ENCODE measurements at regions not wholly inside any gene's neighbourhood (a gene's known extent, or its start where the extent isn't known, plus 50 kb on each side); places are given as distances from the start of the nearest gene placed in this dataset.

DNA sequence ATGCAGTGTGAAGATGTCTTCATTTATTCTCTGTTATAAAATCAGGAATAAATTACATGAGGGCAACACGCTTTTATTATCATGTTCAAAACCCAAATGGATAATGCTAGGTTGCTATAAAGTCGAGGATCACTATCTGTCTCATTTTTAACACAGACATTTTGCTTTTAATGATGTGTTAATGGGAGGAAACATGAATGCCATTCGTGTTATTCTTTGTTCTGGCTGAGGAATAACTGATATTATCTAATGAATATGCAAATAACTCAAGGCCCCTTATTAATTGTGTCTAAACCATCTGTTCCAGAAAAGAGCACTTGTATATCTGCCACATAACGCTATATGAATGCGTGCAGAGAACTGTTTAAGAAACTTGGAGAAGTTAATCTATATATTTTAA lies 576.1 kb downstream of the DCDC2C start:
- H3K27ac ChIP-seq, result no peak overlapping the region
- no peak overlapping the region for H3K4me3 ChIP-seq (ENCODE audit: low read depth, low read length)
- H3K36me3 ChIP-seq (replicated peaks), result no peaks in the 10 kb centered on the region
- H3K27me3 ChIP-seq (replicated peaks), result no peaks in the 10 kb centered on the region
- TF ChIP-seq, protein P1, sequence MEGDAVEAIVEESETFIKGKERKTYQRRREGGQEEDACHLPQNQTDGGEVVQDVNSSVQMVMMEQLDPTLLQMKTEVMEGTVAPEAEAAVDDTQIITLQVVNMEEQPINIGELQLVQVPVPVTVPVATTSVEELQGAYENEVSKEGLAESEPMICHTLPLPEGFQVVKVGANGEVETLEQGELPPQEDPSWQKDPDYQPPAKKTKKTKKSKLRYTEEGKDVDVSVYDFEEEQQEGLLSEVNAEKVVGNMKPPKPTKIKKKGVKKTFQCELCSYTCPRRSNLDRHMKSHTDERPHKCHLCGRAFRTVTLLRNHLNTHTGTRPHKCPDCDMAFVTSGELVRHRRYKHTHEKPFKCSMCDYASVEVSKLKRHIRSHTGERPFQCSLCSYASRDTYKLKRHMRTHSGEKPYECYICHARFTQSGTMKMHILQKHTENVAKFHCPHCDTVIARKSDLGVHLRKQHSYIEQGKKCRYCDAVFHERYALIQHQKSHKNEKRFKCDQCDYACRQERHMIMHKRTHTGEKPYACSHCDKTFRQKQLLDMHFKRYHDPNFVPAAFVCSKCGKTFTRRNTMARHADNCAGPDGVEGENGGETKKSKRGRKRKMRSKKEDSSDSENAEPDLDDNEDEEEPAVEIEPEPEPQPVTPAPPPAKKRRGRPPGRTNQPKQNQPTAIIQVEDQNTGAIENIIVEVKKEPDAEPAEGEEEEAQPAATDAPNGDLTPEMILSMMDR (IDR thresholded peaks at IDR 0.05; ENCODE audit: low read depth, low read length, missing control alignments), result no peak
- DNase-seq, result no peak
- in situ Hi-C loops (cut with HindIII; ENCODE audit: low pct_ligation_motif_present, low sequenced_read_pairs), result no loop called here

DNA sequence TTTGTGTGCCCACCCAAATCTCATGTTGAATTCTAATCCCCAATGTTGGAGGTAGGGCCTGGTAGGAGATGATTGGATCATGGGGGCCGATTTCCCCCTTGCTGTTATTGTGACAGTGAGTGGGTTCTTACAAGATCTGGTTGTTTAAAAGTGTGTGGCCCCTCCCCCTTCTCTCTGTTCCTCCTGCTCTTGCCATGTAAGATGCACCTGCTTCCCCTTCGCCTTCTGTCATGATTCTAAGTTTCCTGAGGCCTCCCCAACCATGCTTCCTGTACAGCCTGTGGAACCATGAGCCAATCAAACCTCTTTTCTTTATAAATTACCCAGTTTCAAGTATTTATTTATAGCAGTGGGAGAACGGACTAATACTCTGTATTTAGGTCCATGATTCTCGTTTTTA lies 588.1 kb downstream of the DCDC2C start:
- Histone ChIP-seq H3K4me3 (ENCODE audit: low read depth, low read length) (no peak overlapping the region), H3K27ac (no peak overlapping the region), H3K27me3 (replicated peaks) (no peaks in the 10 kb centered on the region), H3K36me3 (replicated peaks) (no peaks in the 10 kb centered on the region)
- in situ Hi-C loops (cut with HindIII; ENCODE audit: low pct_ligation_motif_present, low sequenced_read_pairs), result no loop called here
- TF ChIP-seq, protein P1 (IDR thresholded peaks at IDR 0.05; ENCODE audit: low read depth, low read length, missing control alignments), result no peak
- no peak for DNase-seq

GRCh38 chr2:4295680-4296079 lies 592.3 kb downstream of the DCDC2C start:
- H3K27ac ChIP-seq, result no peak overlapping the region
- in situ Hi-C loops (cut with HindIII; ENCODE audit: low pct_ligation_motif_present, low sequenced_read_pairs), result no loop called here
- no peaks in the 10 kb centered on the region for H3K27me3 ChIP-seq (replicated peaks)
- H3K36me3 ChIP-seq (replicated peaks), result no peaks in the 10 kb centered on the region
- DNase-seq, result no peak
- TF ChIP-seq, protein P1 (IDR thresholded peaks at IDR 0.05; ENCODE audit: low read depth, low read length, missing control alignments), result no peak
- no peak overlapping the region for H3K4me3 ChIP-seq (ENCODE audit: low read depth, low read length)

GRCh38 chr2:4300616-4301015 lies 597.2 kb downstream of the DCDC2C start:
- TF ChIP-seq, protein P1 (IDR thresholded peaks at IDR 0.05; ENCODE audit: low read depth, low read length, missing control alignments), result no peak
- no peak for DNase-seq
- H3K27ac ChIP-seq, result no peak overlapping the region
- no peaks in the 10 kb centered on the region for H3K36me3 ChIP-seq (replicated peaks)
- in situ Hi-C loops (cut with HindIII; ENCODE audit: low pct_ligation_motif_present, low sequenced_read_pairs), result no loop called here
- no peak overlapping the region for H3K4me3 ChIP-seq (ENCODE audit: low read depth, low read length)
- H3K27me3 ChIP-seq (replicated peaks), result no peaks in the 10 kb centered on the region

GRCh38 chr2:4324531-4324930 lies 621.2 kb downstream of the DCDC2C start:
- TF ChIP-seq, protein P1 (IDR thresholded peaks at IDR 0.05; ENCODE audit: low read depth, low read length, missing control alignments), result no peak
- H3K4me3 ChIP-seq (ENCODE audit: low read depth, low read length), result no peak overlapping the region
- H3K36me3 ChIP-seq (replicated peaks), result no peaks in the 10 kb centered on the region
- no peaks in the 10 kb centered on the region for H3K27me3 ChIP-seq (replicated peaks)
- in situ Hi-C loops (cut with HindIII; ENCODE audit: low pct_ligation_motif_present, low sequenced_read_pairs), result no loop called here
- DNase-seq, result no peak
- no peak overlapping the region for H3K27ac ChIP-seq

DNA sequence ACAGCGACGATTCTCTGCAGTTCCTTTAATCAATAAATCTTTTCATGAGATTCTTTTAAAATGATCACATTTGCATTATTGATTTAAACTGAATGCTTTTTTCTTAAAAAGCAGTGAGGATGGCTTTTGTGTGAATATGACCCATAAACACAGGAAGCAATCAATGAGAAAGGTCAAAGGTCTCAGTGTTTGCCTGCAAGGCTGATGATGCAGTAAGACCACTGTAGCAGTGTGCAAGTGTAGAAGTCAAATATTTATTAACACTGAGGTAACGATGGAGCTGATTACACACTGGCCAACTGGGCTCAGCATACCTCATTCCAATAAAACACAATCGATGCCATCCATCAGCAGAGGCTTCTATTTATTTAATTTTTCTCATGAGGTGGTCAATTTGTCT lies 633.5 kb downstream of the DCDC2C start:
- H3K27me3 ChIP-seq (replicated peaks), result no peaks in the 10 kb centered on the region
- in situ Hi-C loops (cut with HindIII; ENCODE audit: low pct_ligation_motif_present, low sequenced_read_pairs), result no loop called here
- H3K27ac ChIP-seq, result no peak overlapping the region
- no peak overlapping the region for H3K4me3 ChIP-seq (ENCODE audit: low read depth, low read length)
- no peak for DNase-seq
- TF ChIP-seq, protein P1 (IDR thresholded peaks at IDR 0.05; ENCODE audit: low read depth, low read length, missing control alignments), result no peak
- no peaks in the 10 kb centered on the region for H3K36me3 ChIP-seq (replicated peaks)
